Mucosa of descending colon (tissue), 3 donors: ENCODE measurements at regions not wholly inside any gene's neighbourhood (a gene's known extent, or its start where the extent isn't known, plus 50 kb on each side); places are given as distances from the start of the nearest gene placed in this dataset.

Experiments used
- ATAC-seq: fragments of 200-7000 bp; cut with Tn5 transposase; one replicate; pipeline ENCODE4 v1.9.1; 2020; ENCODE audit warnings: mild to moderate bottlenecking, moderate library complexity
- DNase-seq, 3 donors: peaks; one replicate each; pipeline ENCODE4 v3.0.0-alpha.2; 2020
- H3K36me3 ChIP-seq: fragments of 200-600 bp; one replicate; pipeline ENCODE4 v1.8.0; 2021; ENCODE audit warnings: low read depth, mild to moderate bottlenecking
- H3K4me1 ChIP-seq: fragments of 200-600 bp; one replicate; pipeline ENCODE4 v1.8.0; 2021; ENCODE audit warnings: low read depth, mild to moderate bottlenecking
- H3K4me3 ChIP-seq: fragments of 200-600 bp; one replicate; pipeline ENCODE4 v1.8.0; 2021; ENCODE audit warnings: mild to moderate bottlenecking
- H3K9me3 ChIP-seq: fragments of 200-600 bp; one replicate; pipeline ENCODE4 v1.8.0; 2021; ENCODE audit warnings: mild to moderate bottlenecking
- intact Hi-C, 2 donors: fragments of 100-400 bp; cut with DNase I in 1 of 2; cut with micrococcal nuclease in 1 of 2; formaldehyde crosslinking; loops; one replicate each; pipeline versions ENCODE4 v1.11.0 to v1.11.1; 2022; cut with DNase I, micrococcal nuclease
- TF ChIP-seq, protein P1 (sequence below): fragments of 200-600 bp; IDR thresholded peaks from one replicate; pipeline ENCODE4 v1.8.0; 2022; ENCODE audit warnings: antibody characterized with exemption, mild to moderate bottlenecking
- donor health status: DM: no; HTN: no; CAD: no; lungs with moderate emphysema.
- donor health status: DM: no; HTN: no; CAD: no.
- donor health status: DM: no; HTN: yes; CAD: no.

DNA sequence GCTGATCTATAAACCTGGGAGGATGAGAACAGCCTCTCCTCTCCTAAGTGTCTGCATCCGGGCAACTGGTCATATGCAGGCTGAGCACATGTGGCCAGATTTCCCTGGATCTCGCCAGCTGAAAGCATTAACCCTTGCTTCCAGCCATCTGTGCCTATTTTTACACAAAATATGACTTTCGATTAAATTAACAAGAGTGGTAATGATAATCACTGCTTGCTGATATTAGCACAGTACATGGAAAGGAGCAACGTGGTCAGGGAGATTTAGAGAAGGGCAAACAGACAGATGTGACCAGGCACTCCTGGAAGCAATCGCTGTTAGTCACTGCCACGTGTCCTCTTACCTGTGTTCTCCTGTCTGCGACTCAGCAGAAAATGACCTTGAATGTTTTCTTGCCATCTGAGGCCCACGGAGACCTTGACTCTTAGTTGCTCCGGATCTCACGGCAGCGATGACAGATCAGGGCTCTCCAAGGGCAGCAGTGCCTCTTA lies 59.5 kb upstream of the NPTX2 start:
- H3K4me3 ChIP-seq = no peak overlapping the region
- no peaks in the 10 kb centered on the region for H3K36me3 ChIP-seq
- DNase-seq (no peak), ATAC-seq (no peak)
- intact Hi-C loops = no loop called here
- TF ChIP-seq, protein P1, sequence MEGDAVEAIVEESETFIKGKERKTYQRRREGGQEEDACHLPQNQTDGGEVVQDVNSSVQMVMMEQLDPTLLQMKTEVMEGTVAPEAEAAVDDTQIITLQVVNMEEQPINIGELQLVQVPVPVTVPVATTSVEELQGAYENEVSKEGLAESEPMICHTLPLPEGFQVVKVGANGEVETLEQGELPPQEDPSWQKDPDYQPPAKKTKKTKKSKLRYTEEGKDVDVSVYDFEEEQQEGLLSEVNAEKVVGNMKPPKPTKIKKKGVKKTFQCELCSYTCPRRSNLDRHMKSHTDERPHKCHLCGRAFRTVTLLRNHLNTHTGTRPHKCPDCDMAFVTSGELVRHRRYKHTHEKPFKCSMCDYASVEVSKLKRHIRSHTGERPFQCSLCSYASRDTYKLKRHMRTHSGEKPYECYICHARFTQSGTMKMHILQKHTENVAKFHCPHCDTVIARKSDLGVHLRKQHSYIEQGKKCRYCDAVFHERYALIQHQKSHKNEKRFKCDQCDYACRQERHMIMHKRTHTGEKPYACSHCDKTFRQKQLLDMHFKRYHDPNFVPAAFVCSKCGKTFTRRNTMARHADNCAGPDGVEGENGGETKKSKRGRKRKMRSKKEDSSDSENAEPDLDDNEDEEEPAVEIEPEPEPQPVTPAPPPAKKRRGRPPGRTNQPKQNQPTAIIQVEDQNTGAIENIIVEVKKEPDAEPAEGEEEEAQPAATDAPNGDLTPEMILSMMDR = no peak
- H3K4me1 ChIP-seq = no peaks in the 10 kb centered on the region
- no peaks in the 10 kb centered on the region for H3K9me3 ChIP-seq

- intact Hi-C loops = no loop called here
- ATAC-seq (peak; percentile 10), DNase-seq (no peak)
- no peaks in the 10 kb centered on the region for H3K36me3 ChIP-seq
- peaks cover 4% of the 10 kb centered on the region for H3K4me1 ChIP-seq
- H3K4me3 ChIP-seq = no peak overlapping the region
- TF ChIP-seq, protein P1 = no peak
- H3K9me3 ChIP-seq = no peaks in the 10 kb centered on the region
Observed at GRCh38 chr7:98556288-98556687, 60.8 kb upstream of the NPTX2 start.

GRCh38 chr7:98555403-98555802 lies 61.7 kb upstream of the NPTX2 start:
- ATAC-seq = peak; percentile 81
- TF ChIP-seq, protein P1 = no peak
- peaks cover 5% of the 10 kb centered on the region for H3K4me1 ChIP-seq
- no peaks in the 10 kb centered on the region for H3K9me3 ChIP-seq
- no peaks in the 10 kb centered on the region for H3K36me3 ChIP-seq
- peak in 2 of 3 donors; percentile 12 to 28 for DNase-seq
- intact Hi-C loops = no loop called here
- no peak overlapping the region for H3K4me3 ChIP-seq

DNA sequence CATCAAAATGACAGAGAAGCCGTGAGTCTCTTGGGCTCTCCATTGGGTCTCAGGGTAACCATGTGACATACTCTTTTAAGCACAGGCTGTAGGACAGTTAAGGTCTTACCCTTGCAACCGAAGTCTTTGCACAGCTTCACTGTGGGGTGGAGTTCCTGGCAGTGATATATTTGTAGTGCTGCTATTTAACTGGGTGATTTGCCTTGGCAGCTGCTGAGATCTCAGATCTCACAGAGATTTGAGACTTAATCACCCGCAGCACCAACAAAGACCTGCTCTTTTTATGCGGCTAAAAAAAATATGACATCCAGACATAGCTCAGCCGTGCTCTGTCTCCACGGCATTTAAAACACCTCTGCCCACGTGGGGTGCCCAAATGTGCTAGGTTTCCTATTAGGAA lies 63.4 kb upstream of the NPTX2 start:
- Histone ChIP-seq H3K4me3 (no peak overlapping the region), H3K9me3 (no peaks in the 10 kb centered on the region), H3K36me3 (no peaks in the 10 kb centered on the region), H3K4me1 (peaks cover 5% of the 10 kb centered on the region)
- DNase-seq (no peak), ATAC-seq (no peak)
- TF ChIP-seq, protein P1 = no peak
- intact Hi-C loops = no loop called here

DNA sequence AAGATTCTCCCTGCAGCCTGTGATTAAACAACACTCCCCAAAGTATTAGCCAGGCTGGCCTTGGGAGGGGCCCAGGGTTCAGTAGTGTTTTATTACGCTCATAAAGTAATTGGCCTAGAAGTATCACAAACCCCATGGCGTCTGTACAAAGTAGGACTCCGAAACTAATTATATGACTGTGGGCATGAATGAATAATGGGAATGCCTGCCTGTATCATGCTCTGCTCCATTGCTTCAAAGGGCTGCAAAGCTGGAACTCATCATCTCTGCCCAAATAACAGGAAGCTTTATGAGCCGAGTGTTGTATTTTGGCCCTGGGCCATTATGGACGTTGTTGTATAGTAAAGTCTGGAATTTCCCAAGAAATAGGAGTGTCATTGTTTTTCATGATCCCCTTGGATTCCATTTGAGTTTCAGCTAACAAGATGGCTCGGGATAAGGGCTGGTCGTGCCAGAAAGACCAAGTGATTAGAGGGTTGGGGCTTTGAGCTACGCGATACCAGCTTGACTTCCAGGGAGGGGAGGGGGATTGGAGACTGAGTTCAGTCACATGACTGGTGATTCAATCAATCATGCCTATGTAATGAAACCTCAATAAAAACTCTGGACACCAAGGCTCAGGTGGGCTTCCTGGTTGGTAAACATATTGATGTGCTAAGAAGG lies 65.3 kb upstream of the NPTX2 start:
- Histone ChIP-seq H3K4me3 (no peak overlapping the region), H3K4me1 (peaks cover 5% of the 10 kb centered on the region), H3K36me3 (no peaks in the 10 kb centered on the region), H3K9me3 (no peaks in the 10 kb centered on the region)
- peak in 2 of 3 donors; percentile 36 to 52 for DNase-seq
- peak; percentile 80 for ATAC-seq
- intact Hi-C loops = no loop called here
- TF ChIP-seq, protein P1 = no peak
